SK-N-SH treated with all-trans-retinoic acid at 6 μM for 48 hours (cell line): ENCODE measurements at regions not wholly inside any gene's neighbourhood (a gene's known extent, or its start where the extent isn't known, plus 50 kb on each side); places are given as distances from the start of the nearest gene placed in this dataset.

Experiments
- ATAC-seq: fragments of 200-7000 bp; cut with Tn5 transposase; 3 replicates; pipeline ENCODE4 v1.9.1; 2020; ENCODE audit warnings: mild to moderate bottlenecking, moderate library complexity
- ARNTL ChIP-seq: fragments of 450-650 bp; formaldehyde crosslinking; IDR thresholded peaks from 2 replicates; pipeline ENCODE4 v1.5.0; 2020; ENCODE audit warnings: low read depth, mild to moderate bottlenecking, moderate library complexity, borderline replicate concordance
- BACH2 ChIP-seq: fragments of 250-450 bp; sonication (Bioruptor Pico); IDR thresholded peaks from 2 replicates; pipeline ENCODE4 v1.9.0; 2021; ENCODE audit warnings: mild to moderate bottlenecking, borderline replicate concordance
- CSDC2 ChIP-seq: fragments of 250-450 bp; sonication (Bioruptor Pico); IDR thresholded peaks from 2 replicates; pipeline ENCODE4 v1.5.0; 2020; ENCODE audit warnings: mild to moderate bottlenecking, moderate library complexity
- ESRRG ChIP-seq: fragments of 250-450 bp; sonication (Bioruptor Pico); IDR thresholded peaks from 2 replicates; pipeline ENCODE4 v1.6.1; 2021; ENCODE audit warnings: mild to moderate bottlenecking
- GLIS3 ChIP-seq: fragments of 250-450 bp; sonication (Bioruptor Pico); IDR thresholded peaks from 2 replicates; pipeline ENCODE4 v1.5.0; 2020; ENCODE audit warnings: mild to moderate bottlenecking, moderate library complexity
- ISL1 ChIP-seq: fragments of 250-450 bp; sonication (Bioruptor Pico); IDR thresholded peaks from 2 replicates; pipeline ENCODE4 v2.1.2; 2022; ENCODE audit warnings: mild to moderate bottlenecking, moderate library complexity
- OSR1 ChIP-seq: fragments of 250-450 bp; sonication (Bioruptor Pico); IDR thresholded peaks from 2 replicates; pipeline ENCODE4 v1.8.0; 2022; ENCODE audit warnings: moderate library complexity, mild to moderate bottlenecking, inconsistent platforms
- POU6F1 ChIP-seq: fragments of 250-450 bp; sonication (Bioruptor Pico); IDR thresholded peaks from 2 replicates; pipeline ENCODE4 v1.8.0; 2021; ENCODE audit warnings: low read depth, mild to moderate bottlenecking, moderate library complexity, borderline replicate concordance
- RARB ChIP-seq: fragments of 250-450 bp; sonication (Bioruptor Pico); IDR thresholded peaks from 2 replicates; pipeline ENCODE4 v1.8.0; 2021; ENCODE audit warnings: mild to moderate bottlenecking, moderate library complexity
- SNAI2 ChIP-seq: fragments of 250-450 bp; sonication (Bioruptor Pico); IDR thresholded peaks from 2 replicates; pipeline ENCODE4 v1.5.0; 2020; ENCODE audit warnings: mild to moderate bottlenecking, moderate library complexity
- TCF4 ChIP-seq: fragments of 250-450 bp; sonication (Bioruptor Pico); IDR thresholded peaks from 2 replicates; pipeline ENCODE4 v1.8.0; 2021; ENCODE audit warnings: mild to moderate bottlenecking, moderate library complexity, borderline replicate concordance
- ZC3H10 ChIP-seq: fragments of 250-450 bp; sonication (Bioruptor Pico); IDR thresholded peaks from 2 replicates; pipeline ENCODE4 v1.5.1; 2021; ENCODE audit warnings: mild to moderate bottlenecking, moderate library complexity
- ZFP3 ChIP-seq: fragments of 250-450 bp; sonication (Bioruptor Pico); IDR thresholded peaks from 2 replicates; pipeline ENCODE4 v1.5.0; 2020; ENCODE audit warnings: mild to moderate bottlenecking, moderate library complexity
- ZFP30 ChIP-seq: fragments of 450-650 bp; formaldehyde crosslinking; IDR thresholded peaks from 2 replicates; pipeline ENCODE4 v1.5.0; 2022; ENCODE audit warnings: mild to moderate bottlenecking, moderate library complexity
- ZNF565 ChIP-seq: fragments of 450-650 bp; formaldehyde crosslinking; conservative IDR thresholded peaks from 2 replicates; pipeline ENCODE4 v1.5.0; 2020; ENCODE audit warnings: low read depth, mild to moderate bottlenecking, moderate library complexity
- ZNF70 ChIP-seq: fragments of 450-650 bp; formaldehyde crosslinking; IDR thresholded peaks from 2 replicates; pipeline ENCODE4 v1.5.0; 2020; ENCODE audit warnings: mild to moderate bottlenecking, moderate library complexity
- ZNF8 ChIP-seq: fragments of 450-650 bp; formaldehyde crosslinking; IDR thresholded peaks from 2 replicates; pipeline ENCODE4 v1.5.0; 2020; ENCODE audit warnings: mild to moderate bottlenecking, moderate library complexity
- TF ChIP-seq, protein P1 (sequence below): fragments of 250-450 bp; sonication (Bioruptor Pico); IDR thresholded peaks from 2 replicates; pipeline ENCODE4 v1.5.0; 2020; ENCODE audit warnings: mild to moderate bottlenecking, moderate library complexity
- TF ChIP-seq, protein P2 (sequence below): fragments of 250-450 bp; sonication (Bioruptor Pico); IDR thresholded peaks from 2 replicates; pipeline ENCODE4 v1.8.0; 2020; ENCODE audit warnings: mild to moderate bottlenecking, moderate library complexity, borderline replicate concordance
- TF ChIP-seq, protein P3 (sequence below): fragments of 250-450 bp; sonication (Bioruptor Pico); IDR thresholded peaks from 2 replicates; pipeline ENCODE4 v1.5.1; 2020; ENCODE audit warnings: low read depth, mild to moderate bottlenecking, moderate library complexity
- TF ChIP-seq, protein P4 (sequence below): fragments of 250-450 bp; sonication (Bioruptor Pico); IDR thresholded peaks from 2 replicates; pipeline ENCODE4 v1.5.1; 2021; ENCODE audit warnings: mild to moderate bottlenecking, moderate library complexity

GRCh38 chr6:121652726-121653623 lies 217.5 kb downstream of the GJA1 start:
- TF ChIP-seq RARB (CRISPR knock-in tag) = no peak
- 0 out of 2 replicates have a peak, but pooled peaks have one; percentile 29 for TF ChIP-seq ZFP3 (CRISPR knock-in tag)
- TF ChIP-seq ISL1 (CRISPR knock-in tag) = peak; percentile 75
- TF ChIP-seq TCF4 = peak; percentile 56
- TF ChIP-seq, all 23 proteins: peak for 3
- ATAC-seq = peak; percentile 58

- no peak for ATAC-seq
Measured at GRCh38 chr6:121653624-121654008, 218.2 kb downstream of the GJA1 start.

GRCh38 chr6:121657972-121658371 lies 222.5 kb downstream of the GJA1 start:
- ATAC-seq = no peak
- no peak for TF ChIP-seq ZC3H10
- TF ChIP-seq, protein P1, sequence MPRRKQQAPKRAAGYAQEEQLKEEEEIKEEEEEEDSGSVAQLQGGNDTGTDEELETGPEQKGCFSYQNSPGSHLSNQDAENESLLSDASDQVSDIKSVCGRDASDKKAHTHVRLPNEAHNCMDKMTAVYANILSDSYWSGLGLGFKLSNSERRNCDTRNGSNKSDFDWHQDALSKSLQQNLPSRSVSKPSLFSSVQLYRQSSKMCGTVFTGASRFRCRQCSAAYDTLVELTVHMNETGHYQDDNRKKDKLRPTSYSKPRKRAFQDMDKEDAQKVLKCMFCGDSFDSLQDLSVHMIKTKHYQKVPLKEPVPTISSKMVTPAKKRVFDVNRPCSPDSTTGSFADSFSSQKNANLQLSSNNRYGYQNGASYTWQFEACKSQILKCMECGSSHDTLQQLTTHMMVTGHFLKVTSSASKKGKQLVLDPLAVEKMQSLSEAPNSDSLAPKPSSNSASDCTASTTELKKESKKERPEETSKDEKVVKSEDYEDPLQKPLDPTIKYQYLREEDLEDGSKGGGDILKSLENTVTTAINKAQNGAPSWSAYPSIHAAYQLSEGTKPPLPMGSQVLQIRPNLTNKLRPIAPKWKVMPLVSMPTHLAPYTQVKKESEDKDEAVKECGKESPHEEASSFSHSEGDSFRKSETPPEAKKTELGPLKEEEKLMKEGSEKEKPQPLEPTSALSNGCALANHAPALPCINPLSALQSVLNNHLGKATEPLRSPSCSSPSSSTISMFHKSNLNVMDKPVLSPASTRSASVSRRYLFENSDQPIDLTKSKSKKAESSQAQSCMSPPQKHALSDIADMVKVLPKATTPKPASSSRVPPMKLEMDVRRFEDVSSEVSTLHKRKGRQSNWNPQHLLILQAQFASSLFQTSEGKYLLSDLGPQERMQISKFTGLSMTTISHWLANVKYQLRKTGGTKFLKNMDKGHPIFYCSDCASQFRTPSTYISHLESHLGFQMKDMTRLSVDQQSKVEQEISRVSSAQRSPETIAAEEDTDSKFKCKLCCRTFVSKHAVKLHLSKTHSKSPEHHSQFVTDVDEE (CRISPR knock-in tag) = no peak
- no peak for TF ChIP-seq TCF4
- no peak for TF ChIP-seq ZFP30 (CRISPR knock-in tag)
- no peak for TF ChIP-seq CSDC2 (CRISPR knock-in tag)
- TF ChIP-seq GLIS3 = no peak
- TF ChIP-seq SNAI2 (CRISPR knock-in tag) = no peak
- TF ChIP-seq OSR1 (CRISPR knock-in tag) = no peak
- TF ChIP-seq ESRRG (CRISPR knock-in tag) = no peak
- no peak for TF ChIP-seq ISL1 (CRISPR knock-in tag)

More at GRCh38 chr6:121653624-121654008, 218.2 kb downstream of the GJA1 start:
- TF ChIP-seq SNAI2 (CRISPR knock-in tag) (no peak), ZNF565 (CRISPR knock-in tag) (no peak), ESRRG (CRISPR knock-in tag) (no peak), ISL1 (CRISPR knock-in tag) (no peak), OSR1 (CRISPR knock-in tag) (no peak), CSDC2 (CRISPR knock-in tag) (no peak), ARNTL (no peak), BACH2 (CRISPR knock-in tag) (no peak), ZFP3 (CRISPR knock-in tag) (no peak), ZNF70 (no peak), TCF4 (no peak), ZNF8 (no peak), POU6F1 (no peak)
- TF ChIP-seq, protein P1 (CRISPR knock-in tag) = no peak
- TF ChIP-seq, protein P2, sequence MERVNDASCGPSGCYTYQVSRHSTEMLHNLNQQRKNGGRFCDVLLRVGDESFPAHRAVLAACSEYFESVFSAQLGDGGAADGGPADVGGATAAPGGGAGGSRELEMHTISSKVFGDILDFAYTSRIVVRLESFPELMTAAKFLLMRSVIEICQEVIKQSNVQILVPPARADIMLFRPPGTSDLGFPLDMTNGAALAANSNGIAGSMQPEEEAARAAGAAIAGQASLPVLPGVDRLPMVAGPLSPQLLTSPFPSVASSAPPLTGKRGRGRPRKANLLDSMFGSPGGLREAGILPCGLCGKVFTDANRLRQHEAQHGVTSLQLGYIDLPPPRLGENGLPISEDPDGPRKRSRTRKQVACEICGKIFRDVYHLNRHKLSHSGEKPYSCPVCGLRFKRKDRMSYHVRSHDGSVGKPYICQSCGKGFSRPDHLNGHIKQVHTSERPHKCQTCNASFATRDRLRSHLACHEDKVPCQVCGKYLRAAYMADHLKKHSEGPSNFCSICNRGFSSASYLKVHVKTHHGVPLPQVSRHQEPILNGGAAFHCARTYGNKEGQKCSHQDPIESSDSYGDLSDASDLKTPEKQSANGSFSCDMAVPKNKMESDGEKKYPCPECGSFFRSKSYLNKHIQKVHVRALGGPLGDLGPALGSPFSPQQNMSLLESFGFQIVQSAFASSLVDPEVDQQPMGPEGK (CRISPR knock-in tag) = no peak
- TF ChIP-seq, protein P3, sequence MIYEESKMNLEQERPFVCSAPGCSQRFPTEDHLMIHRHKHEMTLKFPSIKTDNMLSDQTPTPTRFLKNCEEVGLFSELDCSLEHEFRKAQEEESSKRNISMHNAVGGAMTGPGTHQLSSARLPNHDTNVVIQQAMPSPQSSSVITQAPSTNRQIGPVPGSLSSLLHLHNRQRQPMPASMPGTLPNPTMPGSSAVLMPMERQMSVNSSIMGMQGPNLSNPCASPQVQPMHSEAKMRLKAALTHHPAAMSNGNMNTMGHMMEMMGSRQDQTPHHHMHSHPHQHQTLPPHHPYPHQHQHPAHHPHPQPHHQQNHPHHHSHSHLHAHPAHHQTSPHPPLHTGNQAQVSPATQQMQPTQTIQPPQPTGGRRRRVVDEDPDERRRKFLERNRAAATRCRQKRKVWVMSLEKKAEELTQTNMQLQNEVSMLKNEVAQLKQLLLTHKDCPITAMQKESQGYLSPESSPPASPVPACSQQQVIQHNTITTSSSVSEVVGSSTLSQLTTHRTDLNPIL = no peak
- TF ChIP-seq, protein P4, sequence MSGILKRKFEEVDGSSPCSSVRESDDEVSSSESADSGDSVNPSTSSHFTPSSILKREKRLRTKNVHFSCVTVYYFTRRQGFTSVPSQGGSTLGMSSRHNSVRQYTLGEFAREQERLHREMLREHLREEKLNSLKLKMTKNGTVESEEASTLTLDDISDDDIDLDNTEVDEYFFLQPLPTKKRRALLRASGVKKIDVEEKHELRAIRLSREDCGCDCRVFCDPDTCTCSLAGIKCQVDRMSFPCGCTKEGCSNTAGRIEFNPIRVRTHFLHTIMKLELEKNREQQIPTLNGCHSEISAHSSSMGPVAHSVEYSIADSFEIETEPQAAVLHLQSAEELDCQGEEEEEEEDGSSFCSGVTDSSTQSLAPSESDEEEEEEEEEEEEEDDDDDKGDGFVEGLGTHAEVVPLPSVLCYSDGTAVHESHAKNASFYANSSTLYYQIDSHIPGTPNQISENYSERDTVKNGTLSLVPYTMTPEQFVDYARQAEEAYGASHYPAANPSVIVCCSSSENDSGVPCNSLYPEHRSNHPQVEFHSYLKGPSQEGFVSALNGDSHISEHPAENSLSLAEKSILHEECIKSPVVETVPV (CRISPR knock-in tag) = no peak
